Right cardiac atrium (tissue), 5 donors: ENCODE measurements at regions not wholly inside any gene's neighbourhood (a gene's known extent, or its start where the extent isn't known, plus 50 kb on each side); places are given as distances from the start of the nearest gene placed in this dataset.
A peak's percentile ranks its signal among the peaks of the same experiment; 100 is the strongest.

Source experiments
- ATAC-seq, 2 donors: fragments of 200-7000 bp; cut with Tn5 transposase; one replicate each; pipeline versions ENCODE4 v1.8.0 to v1.9.1; 2020; ENCODE audit warnings: moderate library complexity in 2 of 2, mild to moderate bottlenecking in 1 of 2
- DNase-seq, 3 donors: peaks; one replicate each; pipeline ENCODE4 v3.0.0-alpha.2; 2020
- H3K27ac ChIP-seq: one replicate; pipeline ENCODE4 v1.5.1; 2013; ENCODE audit warnings: mild to moderate bottlenecking, low read length, control low read depth, moderate library complexity
- H3K27me3 ChIP-seq: one replicate; pipeline ENCODE4 v1.6.1; 2013; ENCODE audit not compliant: control insufficient read depth, insufficient read depth
- H3K4me1 ChIP-seq: one replicate; pipeline ENCODE4 v1.6.1; 2013; ENCODE audit warnings: low read length; ENCODE audit not compliant: control insufficient read depth, insufficient read depth
- H3K4me3 ChIP-seq: one replicate; pipeline ENCODE4 v1.5.1; 2013; ENCODE audit warnings: low read length, control low read depth
- H3K9me3 ChIP-seq: one replicate; pipeline ENCODE4 v1.6.1; 2013; ENCODE audit warnings: low read length; ENCODE audit not compliant: control insufficient read depth
- WGBS: extraction: QIAGEN DNeasy Blood & Tissue Kit; methylation state at CpG from one replicate; pipeline ENCODE4 v1.1.7; 2013; 5-methylcytosine and 5-hydroxymethylcytosine counted together
- intact Hi-C, 4 donors: fragments of 100-400 bp; cut with DNase I; formaldehyde crosslinking; loops; one replicate each; pipeline versions ENCODE4 v1.11.0 to v1.14.0; 2022 to 2023
- donor health status: healthy with polysubstance abuse.
- donor health status: DM: no; HTN: yes; CAD: no.
- donor health status: DM: no; HTN: no; CAD: no.
- donor health status: DM: no; HTN: yes; CAD: no; lungs with severe emphysema.
- donor health status: DM: yes; HTN: yes; CAD: no.

DNA sequence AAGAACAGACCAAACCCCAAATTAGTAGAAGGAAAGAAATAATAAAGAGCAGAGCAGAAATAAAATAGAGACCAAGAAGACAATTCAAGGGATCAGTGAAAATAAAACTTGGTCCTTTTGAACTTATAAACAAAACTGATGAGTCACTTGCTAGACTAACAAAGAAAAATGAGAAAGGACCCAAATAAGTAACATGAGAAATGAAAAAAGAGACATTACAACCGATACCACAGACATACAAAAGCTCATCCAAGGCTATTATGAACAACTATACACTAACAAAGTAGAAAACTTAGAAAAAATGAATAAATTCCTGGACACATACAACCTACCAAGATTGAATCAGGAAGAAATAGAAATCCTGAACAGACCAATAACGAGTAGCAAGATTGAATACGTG, 414.5 kb downstream of the HTR7 start:
- intact Hi-C loops, result no loop called here
- Histone ChIP-seq H3K4me1 (no peaks in the 10 kb centered on the region), H3K27me3 (no peaks in the 10 kb centered on the region), H3K27ac (no peak overlapping the region), H3K4me3 (no peak overlapping the region), H3K9me3 (no peaks in the 10 kb centered on the region)
- no peak for ATAC-seq
- WGBS, result 81% methylated on average over 3 of the region's 3 CpGs
- no peak for DNase-seq

DNA sequence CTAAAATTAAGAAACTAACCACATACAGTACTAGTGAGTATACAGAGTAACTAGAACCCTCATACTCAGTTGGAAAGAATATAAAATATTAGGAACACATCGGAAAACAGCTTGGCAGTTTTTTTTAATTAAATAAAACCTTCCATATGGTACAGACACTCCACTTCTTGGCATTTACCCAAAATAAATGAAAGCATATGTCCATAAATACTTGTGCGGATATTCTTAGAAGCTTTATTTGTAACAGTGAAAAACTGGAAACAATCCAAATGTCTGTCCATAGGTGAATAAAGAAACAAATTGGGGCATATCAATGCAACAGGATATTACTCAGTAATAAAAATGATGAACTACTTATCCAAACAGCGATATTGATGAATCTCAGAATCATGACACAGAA, 410.0 kb downstream of the HTR7 start:
- intact Hi-C loops, result no loop called here
- DNase-seq (no peak), ATAC-seq (no peak)
- H3K4me1 ChIP-seq, result no peaks in the 10 kb centered on the region
- no peaks in the 10 kb centered on the region for H3K9me3 ChIP-seq
- WGBS, result 42% methylated on average over 3 of the region's 3 CpGs
- no peak overlapping the region for H3K4me3 ChIP-seq
- no peaks in the 10 kb centered on the region for H3K27me3 ChIP-seq
- H3K27ac ChIP-seq, result no peak overlapping the region

DNA sequence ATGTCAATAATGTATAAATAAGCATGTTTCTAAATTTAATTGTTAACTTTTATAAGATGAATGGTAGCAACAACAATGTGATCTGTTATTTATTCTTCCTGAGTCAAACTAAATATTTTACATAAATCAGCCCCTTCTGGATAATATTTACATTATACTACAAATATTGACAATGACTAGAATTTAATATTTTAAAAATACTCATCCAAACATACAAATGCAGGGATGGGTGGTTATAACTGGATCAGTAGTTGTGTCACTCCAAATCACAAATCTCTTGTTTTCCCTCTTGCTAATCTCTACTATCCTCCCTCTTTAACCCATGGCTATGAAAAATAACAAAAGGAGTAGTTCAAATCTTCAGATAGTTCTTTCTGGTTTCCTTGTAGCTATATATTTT, 407.0 kb downstream of the HTR7 start:
- Histone ChIP-seq H3K9me3 (no peaks in the 10 kb centered on the region), H3K27me3 (no peaks in the 10 kb centered on the region), H3K4me3 (no peak overlapping the region), H3K4me1 (no peaks in the 10 kb centered on the region), H3K27ac (no peak overlapping the region)
- no peak for ATAC-seq
- intact Hi-C loops, result no loop called here
- DNase-seq, result no peak

DNA sequence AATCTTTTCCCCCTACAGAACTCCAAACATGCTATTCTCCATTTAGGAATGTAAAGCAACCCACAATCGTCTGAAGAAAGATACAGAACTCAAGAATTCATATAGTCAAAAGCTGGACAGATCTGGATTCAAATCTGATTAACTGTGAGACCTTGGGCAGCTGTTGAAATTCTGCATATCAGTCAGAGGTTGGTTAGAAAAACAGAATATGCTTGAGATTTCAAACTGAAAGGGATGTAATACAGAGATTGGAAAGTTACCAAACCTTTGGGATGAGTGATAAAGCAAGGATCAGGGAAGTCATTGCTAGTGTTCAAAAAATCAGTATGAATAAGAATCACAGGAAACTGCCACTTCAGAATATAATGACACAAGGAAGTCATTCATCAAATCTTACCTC, 406.6 kb downstream of the HTR7 start:
- 0% methylated on average over 1 of the region's 1 CpG for WGBS
- Histone ChIP-seq H3K4me3 (no peak overlapping the region), H3K9me3 (no peaks in the 10 kb centered on the region), H3K27me3 (no peaks in the 10 kb centered on the region), H3K27ac (no peak overlapping the region), H3K4me1 (no peaks in the 10 kb centered on the region)
- DNase-seq (no peak), ATAC-seq (no peak)
- intact Hi-C loops, result no loop called here

DNA sequence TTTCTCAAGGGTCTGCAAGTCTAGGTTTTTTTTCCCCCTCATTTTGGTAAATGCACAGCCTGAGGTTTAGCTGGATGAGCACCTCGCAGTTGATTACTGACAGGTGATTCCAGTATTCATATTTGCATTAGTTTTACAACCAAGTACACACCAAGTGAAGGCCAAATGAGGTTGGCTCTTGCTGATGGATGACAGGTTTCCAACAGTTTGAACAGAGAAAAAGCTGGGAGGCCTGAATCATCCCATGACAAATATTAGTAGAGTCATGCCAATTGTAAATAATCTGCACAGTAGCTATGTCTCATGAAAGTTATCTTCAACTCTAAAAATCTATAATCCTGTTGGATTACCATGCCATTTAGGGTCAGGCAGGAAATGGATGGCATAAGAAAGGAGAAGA, 399.8 kb downstream of the HTR7 start:
- H3K9me3 ChIP-seq, result no peaks in the 10 kb centered on the region
- intact Hi-C loops, result no loop called here
- WGBS, result 84% methylated on average over 1 of the region's 1 CpG
- no peaks in the 10 kb centered on the region for H3K4me1 ChIP-seq
- no peak overlapping the region for H3K27ac ChIP-seq
- DNase-seq (no peak), ATAC-seq (no peak)
- H3K4me3 ChIP-seq, result no peak overlapping the region
- no peaks in the 10 kb centered on the region for H3K27me3 ChIP-seq

DNA sequence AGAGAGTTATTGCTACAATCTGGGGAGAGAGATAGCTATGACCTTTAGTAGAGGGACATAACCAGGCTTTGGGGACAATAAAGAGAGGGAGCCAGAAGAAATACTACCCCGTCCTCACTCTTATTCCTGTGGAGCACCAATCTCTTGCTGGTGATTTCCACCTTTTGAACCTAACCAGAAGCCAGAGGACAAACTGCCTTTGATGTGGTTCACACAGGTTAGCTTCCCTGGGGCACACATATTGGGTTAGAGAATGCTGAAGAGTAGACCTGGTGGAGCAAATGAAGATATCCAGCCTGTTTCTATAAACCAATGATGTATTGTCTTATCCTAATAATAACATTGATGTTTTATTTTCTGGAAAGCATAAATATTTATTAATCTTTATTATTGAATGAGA, 399.3 kb downstream of the HTR7 start:
- WGBS, result 81% methylated on average over 1 of the region's 1 CpG
- Histone ChIP-seq H3K9me3 (no peaks in the 10 kb centered on the region), H3K4me1 (no peaks in the 10 kb centered on the region), H3K4me3 (no peak overlapping the region), H3K27me3 (no peaks in the 10 kb centered on the region), H3K27ac (no peak overlapping the region)
- ATAC-seq (no peak), DNase-seq (no peak)
- intact Hi-C loops, result no loop called here

DNA sequence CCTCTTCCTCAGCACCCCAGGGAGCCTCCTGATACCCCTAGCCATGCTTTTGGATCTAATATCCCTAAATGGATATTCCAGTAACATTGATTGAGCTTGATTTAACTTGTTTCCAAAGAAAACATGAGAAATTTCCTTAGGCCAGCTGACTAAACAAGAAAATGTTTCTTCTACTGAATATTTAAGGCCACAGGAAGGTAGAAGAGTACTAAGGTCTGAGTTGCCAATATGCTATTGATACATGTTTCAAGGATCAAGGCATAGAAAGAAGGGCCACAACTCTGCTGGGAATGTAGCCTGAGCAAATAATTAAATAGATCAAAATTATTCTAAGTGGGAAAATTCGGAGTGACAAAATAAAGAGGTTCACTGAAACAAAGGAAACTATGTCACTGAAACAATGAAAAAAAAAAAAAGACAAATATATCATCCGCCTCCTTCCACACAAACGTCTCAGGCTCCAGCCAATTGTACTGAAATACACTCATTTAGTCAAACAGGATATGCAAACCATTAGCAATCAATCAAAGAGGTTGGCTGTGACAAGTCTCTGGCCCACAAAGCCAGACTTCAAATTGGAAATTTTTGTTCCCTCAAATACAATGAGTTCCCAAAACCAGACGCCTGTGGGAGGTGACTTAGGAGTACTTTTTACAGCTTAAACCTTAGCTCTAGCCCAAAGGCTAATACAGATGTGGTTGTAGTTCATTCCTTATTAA, 396.2 kb downstream of the HTR7 start:
- intact Hi-C loops, result no loop called here
- no peaks in the 10 kb centered on the region for H3K27me3 ChIP-seq
- ATAC-seq, result peak in 1 of 2 donors; percentile 91
- H3K4me3 ChIP-seq, result no peak overlapping the region
- H3K9me3 ChIP-seq, result no peaks in the 10 kb centered on the region
- DNase-seq, result no peak
- H3K27ac ChIP-seq, result no peak overlapping the region
- WGBS, result 54% methylated on average over 4 of the region's 4 CpGs
- H3K4me1 ChIP-seq, result no peaks in the 10 kb centered on the region

DNA sequence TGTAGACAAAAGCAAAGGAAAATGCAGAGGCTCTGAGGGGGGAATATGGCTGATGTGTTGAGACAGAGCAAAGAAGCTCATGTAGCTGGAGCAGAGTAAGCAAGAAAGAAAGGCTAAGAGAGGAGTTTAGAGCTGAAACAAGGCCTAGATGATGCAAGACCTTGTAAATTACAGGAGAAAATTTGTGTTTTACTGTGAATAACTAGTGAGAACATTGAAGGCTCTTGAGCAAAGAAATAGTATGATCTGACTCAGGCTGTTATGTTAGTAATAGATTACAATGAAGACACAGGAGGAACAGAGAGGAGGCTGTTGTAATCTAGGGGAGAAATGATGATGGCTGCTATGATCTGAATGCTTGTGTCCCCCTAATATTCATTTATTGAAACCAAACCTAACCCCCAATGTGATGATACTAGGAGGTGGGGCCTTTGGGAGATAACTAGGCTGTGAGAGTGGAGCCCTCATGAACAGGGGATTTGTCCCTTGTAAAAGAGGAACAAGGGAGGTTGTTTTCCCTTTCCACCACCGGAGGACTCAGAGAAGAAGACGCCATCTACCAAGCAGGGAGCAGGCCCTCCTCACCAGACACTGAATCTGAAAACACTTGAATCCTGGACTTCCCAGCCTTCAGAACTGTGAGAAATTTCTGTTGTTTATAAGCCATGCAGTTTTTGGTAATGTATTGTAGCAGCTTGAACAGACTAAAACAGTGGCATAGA, 394.9 kb downstream of the HTR7 start:
- intact Hi-C loops, result no loop called here
- no peak overlapping the region for H3K27ac ChIP-seq
- ATAC-seq, result no peak

DNA sequence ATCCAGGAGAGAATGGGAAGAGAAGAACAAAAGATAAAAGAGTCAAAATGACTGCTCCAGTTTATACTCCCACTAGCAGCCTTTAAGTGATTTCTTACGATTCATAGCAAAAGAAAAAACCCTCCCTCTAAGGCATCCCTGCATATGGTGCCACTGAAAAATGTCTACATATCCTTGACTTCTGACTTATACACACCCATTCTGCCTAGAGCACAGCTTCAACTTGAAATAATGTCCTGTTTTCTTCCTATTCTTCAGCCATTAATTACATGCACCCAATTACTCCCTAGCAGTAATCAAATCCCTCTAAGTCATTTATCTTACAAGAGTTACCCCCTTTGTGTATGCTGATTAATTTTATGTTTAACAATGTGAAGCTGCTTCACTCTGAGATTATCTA, 393.5 kb downstream of the HTR7 start:
- Histone ChIP-seq H3K9me3 (no peaks in the 10 kb centered on the region), H3K4me1 (no peaks in the 10 kb centered on the region), H3K27ac (no peak overlapping the region), H3K27me3 (no peaks in the 10 kb centered on the region), H3K4me3 (no peak overlapping the region)
- ATAC-seq (no peak), DNase-seq (no peak)
- WGBS, result 63% methylated on average over 1 of the region's 1 CpG
- intact Hi-C loops, result no loop called here

More for the DNA sequence above, 394.9 kb downstream of the HTR7 start:
- Histone ChIP-seq H3K9me3 (no peaks in the 10 kb centered on the region), H3K27me3 (no peaks in the 10 kb centered on the region), H3K4me3 (no peak overlapping the region), H3K4me1 (no peaks in the 10 kb centered on the region)
- 94% methylated on average over 2 of the region's 2 CpGs for WGBS
- DNase-seq, result no peak

DNA sequence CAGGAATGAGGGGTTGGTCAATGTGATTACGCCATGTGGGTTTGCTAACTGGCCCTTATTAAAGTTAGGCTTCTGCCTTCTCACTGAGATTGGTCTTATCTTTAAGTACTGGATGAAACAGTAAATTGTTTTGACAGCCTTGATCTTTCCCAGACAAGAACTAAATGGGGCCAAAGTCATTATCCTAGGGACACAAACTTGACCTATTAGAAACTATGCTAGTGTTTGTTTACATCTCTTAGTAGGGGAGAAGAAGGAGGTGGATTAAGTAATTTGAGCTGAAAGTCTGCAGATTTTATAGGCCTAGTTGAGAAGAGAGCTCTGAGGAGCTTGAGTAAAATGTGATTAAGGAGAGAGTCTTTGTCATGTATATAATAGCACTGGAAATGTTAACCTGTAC, 386.9 kb downstream of the HTR7 start:
- Histone ChIP-seq H3K4me1 (no peaks in the 10 kb centered on the region), H3K9me3 (no peaks in the 10 kb centered on the region), H3K27ac (no peak overlapping the region), H3K4me3 (no peak overlapping the region), H3K27me3 (no peaks in the 10 kb centered on the region)
- 91% methylated on average over 1 of the region's 1 CpG for WGBS
- DNase-seq (no peak), ATAC-seq (no peak)
- intact Hi-C loops, result no loop called here

DNA sequence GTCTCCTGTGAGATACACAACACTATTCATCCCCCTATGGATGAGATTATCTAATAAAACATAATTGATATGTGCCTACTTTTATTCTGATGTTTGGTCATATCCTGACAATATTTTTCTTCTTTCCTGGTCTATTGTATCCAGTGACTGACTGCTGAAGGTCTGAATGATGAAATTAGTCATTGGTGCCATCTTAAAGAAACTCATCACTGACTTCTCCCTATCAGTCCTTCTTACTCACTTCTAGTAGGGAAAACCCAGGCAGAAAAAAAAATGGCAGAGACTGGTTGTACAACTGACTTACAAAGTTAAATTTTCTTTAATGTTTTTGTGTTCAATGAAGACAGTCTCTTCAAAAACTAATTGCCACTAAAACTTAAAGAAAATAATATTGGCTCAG, 377.4 kb downstream of the HTR7 start:
- ATAC-seq, result no peak
- Histone ChIP-seq H3K4me3 (no peak overlapping the region), H3K9me3 (no peaks in the 10 kb centered on the region), H3K27ac (no peak overlapping the region), H3K4me1 (no peaks in the 10 kb centered on the region), H3K27me3 (no peaks in the 10 kb centered on the region)
- intact Hi-C loops, result no loop called here
- DNase-seq, result no peak
